Neural crest cell (in vitro differentiated cells): ENCODE measurements at regions not wholly inside any gene's neighbourhood (a gene's known extent, or its start where the extent isn't known, plus 50 kb on each side); places are given as distances from the start of the nearest gene placed in this dataset.

Experiments
- DNase-seq: peaks from one replicate; pipeline ENCODE4 v3.0.0; 2021; ENCODE audit warnings: low read depth, mixed read lengths, low spot score
- H3K27ac Mint-ChIP-seq: one replicate; pipeline ENCODE4 v1.8.0; 2021; ENCODE audit warnings: mild to moderate bottlenecking, mixed read lengths; ENCODE audit not compliant: unreplicated experiment
- H3K27me3 Mint-ChIP-seq: 2 replicates; pipeline ENCODE4 v1.8.0; 2021; ENCODE audit warnings: low read depth, mild to moderate bottlenecking, mixed read lengths
- H3K36me3 Mint-ChIP-seq: 2 replicates; pipeline ENCODE4 v1.8.0; 2021; ENCODE audit warnings: low read depth, mild to moderate bottlenecking, mixed read lengths
- H3K4me1 Mint-ChIP-seq: 2 replicates; pipeline ENCODE4 v1.8.0; 2021; ENCODE audit warnings: mixed read lengths
- H3K4me3 Mint-ChIP-seq: one replicate; pipeline ENCODE4 v1.8.0; 2021; ENCODE audit warnings: mild to moderate bottlenecking, mixed read lengths
- H3K9me3 Mint-ChIP-seq: 2 replicates; pipeline ENCODE4 v1.8.0; 2021; ENCODE audit warnings: mixed read lengths
- TF ChIP-seq, protein P1 (sequence below): fragments of 200-600 bp; sonication (generic); conservative IDR thresholded peaks from 2 replicates; pipeline ENCODE4 v1.5.0; 2021; ENCODE audit warnings: antibody characterized with exemption, mild to moderate bottlenecking

DNA sequence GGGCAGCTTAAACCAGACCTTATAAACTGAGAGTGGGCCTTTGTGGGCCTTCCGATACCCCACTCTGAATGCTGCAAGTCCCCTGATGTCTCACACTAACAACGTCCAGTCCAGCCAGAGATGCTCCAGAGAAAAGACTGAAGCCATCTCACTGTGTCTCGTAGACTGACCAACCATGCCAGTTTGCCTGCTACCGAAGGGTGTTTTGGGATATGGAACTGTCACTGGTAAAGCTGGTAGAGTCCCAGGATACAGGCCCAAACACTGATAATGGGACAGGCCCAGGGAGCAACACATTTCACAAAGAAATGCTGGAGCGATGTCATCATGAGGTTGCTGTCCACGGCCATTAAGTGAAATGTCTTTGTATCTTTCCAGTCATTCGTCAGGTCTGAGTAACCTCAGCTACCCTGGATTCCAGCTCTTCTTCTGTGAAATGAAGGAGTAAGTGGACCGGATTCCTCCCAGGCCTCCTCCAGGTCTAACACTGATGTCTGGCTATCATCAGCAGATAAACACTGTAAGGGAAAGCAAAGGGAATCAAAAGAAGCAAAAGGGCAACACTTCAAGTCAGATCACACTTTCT is 81.6 kb downstream of the SLC5A7 start:
- H3K36me3 Mint-ChIP-seq, result no peaks in the 10 kb centered on the region
- H3K4me1 Mint-ChIP-seq, result peaks cover under 1% of the 10 kb centered on the region
- H3K9me3 Mint-ChIP-seq, result no peaks in the 10 kb centered on the region
- DNase-seq, result no peak
- H3K4me3 Mint-ChIP-seq, result no peak overlapping the region
- TF ChIP-seq, protein P1, sequence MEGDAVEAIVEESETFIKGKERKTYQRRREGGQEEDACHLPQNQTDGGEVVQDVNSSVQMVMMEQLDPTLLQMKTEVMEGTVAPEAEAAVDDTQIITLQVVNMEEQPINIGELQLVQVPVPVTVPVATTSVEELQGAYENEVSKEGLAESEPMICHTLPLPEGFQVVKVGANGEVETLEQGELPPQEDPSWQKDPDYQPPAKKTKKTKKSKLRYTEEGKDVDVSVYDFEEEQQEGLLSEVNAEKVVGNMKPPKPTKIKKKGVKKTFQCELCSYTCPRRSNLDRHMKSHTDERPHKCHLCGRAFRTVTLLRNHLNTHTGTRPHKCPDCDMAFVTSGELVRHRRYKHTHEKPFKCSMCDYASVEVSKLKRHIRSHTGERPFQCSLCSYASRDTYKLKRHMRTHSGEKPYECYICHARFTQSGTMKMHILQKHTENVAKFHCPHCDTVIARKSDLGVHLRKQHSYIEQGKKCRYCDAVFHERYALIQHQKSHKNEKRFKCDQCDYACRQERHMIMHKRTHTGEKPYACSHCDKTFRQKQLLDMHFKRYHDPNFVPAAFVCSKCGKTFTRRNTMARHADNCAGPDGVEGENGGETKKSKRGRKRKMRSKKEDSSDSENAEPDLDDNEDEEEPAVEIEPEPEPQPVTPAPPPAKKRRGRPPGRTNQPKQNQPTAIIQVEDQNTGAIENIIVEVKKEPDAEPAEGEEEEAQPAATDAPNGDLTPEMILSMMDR, result no peak
- no peak overlapping the region for H3K27ac Mint-ChIP-seq
- H3K27me3 Mint-ChIP-seq, result no peaks in the 10 kb centered on the region

DNA sequence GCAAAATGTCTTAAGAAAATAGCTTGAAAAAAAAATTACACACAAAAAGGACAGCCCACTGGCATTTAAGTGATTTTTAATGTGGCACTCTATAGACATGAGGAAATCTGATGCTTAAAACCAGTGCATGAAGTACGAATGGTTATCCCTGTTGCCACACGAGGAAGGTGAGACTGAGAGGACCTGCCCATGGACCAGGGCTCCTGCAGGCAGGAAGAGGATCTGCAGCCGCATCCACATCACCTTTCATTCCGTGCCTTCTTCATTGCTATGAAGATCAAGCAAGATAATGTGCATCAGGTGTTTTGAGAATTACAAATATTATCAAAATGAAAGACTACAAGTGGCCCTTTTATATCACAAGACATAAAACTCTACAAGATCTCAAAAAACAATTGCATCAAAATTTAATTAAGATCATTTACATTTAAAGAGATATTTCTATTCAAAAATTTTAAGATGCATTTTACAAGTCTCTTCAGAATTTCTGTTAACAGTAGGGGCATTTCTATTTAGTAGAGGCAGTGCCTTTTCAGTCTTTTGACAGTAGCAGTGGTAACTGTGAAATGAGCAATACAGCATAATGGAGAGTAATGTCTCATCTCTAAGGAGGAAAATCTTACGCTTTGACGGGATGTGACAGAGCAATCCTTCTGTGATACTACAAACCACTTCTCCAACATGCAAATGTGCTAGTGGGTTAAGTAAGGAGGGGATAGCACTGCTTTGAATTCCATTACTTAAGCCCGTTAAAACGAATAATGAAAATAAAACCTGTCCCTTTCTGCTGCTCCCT is 83.4 kb downstream of the SLC5A7 start:
- H3K9me3 Mint-ChIP-seq, result no peaks in the 10 kb centered on the region
- TF ChIP-seq, protein P1, result peak; percentile 45
- no peak for DNase-seq
- no peaks in the 10 kb centered on the region for H3K27me3 Mint-ChIP-seq
- no peak overlapping the region for H3K27ac Mint-ChIP-seq
- H3K4me3 Mint-ChIP-seq, result no peak overlapping the region
- no peaks in the 10 kb centered on the region for H3K36me3 Mint-ChIP-seq
- H3K4me1 Mint-ChIP-seq, result peaks cover 7% of the 10 kb centered on the region

DNA sequence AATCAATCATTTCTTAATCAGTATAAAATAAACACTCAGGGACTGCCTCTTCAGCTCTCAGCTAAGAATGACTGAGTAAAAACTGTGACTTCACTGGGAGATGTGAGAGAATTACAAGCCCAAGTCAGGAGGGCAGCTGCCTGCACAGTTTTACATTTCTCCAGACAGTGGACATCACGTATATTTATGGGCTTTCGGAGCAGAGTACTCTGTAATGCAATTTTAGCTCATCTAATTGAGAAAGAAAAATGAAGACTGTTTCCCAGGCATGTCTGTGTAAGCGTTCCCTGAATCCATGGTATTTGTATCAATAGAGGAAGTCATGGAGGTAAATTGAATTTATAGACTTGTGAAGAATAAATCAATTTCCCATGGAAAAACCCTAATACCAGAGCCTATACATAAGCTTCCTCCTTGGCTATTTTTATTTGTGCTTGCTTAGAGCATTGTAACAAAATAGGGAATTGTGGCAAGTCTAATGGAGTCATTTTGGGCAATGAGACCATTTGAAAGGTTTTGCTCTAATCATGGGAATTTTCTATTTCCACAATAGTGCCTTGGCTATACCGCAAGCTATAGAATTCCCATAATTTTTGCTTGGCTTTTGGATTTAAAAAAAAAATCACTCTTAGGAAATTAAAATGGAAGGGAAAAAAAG is 87.2 kb downstream of the SLC5A7 start:
- H3K36me3 Mint-ChIP-seq, result no peaks in the 10 kb centered on the region
- peaks cover 3% of the 10 kb centered on the region for H3K9me3 Mint-ChIP-seq
- H3K27me3 Mint-ChIP-seq, result no peaks in the 10 kb centered on the region
- no peak overlapping the region for H3K4me3 Mint-ChIP-seq
- no peak for DNase-seq
- TF ChIP-seq, protein P1, result no peak
- H3K27ac Mint-ChIP-seq, result no peak overlapping the region
- peaks cover 7% of the 10 kb centered on the region for H3K4me1 Mint-ChIP-seq

DNA sequence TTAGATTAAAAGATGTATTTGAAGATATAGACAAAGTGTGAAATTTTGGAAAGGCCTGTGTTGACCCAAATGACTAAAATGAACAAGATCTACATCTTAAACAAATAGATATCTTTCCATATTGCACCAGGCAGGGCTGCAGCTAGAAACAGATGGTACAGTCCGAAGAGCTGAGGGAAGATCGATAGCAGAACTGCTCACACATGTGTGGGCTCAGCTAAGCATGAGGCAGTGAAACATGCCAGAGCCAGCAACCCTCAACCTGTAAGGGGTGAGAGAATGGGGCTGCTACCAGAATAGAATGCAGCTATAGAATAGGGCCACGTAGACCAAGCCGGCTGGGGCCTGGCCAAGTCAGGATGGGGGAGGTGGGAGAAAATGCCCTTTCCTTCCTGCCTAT is 87.8 kb downstream of the SLC5A7 start:
- peaks cover 3% of the 10 kb centered on the region for H3K9me3 Mint-ChIP-seq
- no peak for DNase-seq
- no peaks in the 10 kb centered on the region for H3K27me3 Mint-ChIP-seq
- H3K4me3 Mint-ChIP-seq, result no peak overlapping the region
- TF ChIP-seq, protein P1, result no peak
- peaks cover 7% of the 10 kb centered on the region for H3K4me1 Mint-ChIP-seq
- H3K27ac Mint-ChIP-seq, result no peak overlapping the region
- no peaks in the 10 kb centered on the region for H3K36me3 Mint-ChIP-seq

DNA sequence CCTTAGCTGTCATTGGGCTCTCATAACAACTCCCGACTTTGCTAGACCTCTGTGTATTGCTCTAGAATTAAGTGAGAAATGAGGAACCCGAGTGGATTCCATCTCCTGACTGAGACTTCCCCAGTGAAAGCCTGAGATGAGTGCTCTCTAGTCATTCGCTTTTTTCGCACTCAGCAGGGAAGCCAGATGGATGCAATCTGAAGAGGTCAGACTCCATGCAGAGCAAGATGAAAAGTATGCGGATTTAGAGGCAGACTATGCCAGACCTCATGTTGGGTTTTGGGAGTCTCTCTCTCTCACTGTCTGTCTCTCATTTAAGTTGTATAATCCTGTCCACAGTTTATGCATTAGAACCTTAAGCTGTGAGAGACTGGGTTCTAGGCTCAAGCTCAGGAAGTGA is 88.6 kb downstream of the SLC5A7 start:
- DNase-seq, result no peak
- Mint-ChIP-seq H3K27ac (no peak overlapping the region), H3K4me1 (peaks cover 7% of the 10 kb centered on the region), H3K27me3 (no peaks in the 10 kb centered on the region), H3K4me3 (no peak overlapping the region), H3K9me3 (peaks cover 3% of the 10 kb centered on the region), H3K36me3 (no peaks in the 10 kb centered on the region)
- TF ChIP-seq, protein P1, result no peak
